Liver (tissue), 8 donors: ENCODE measurements at regions not wholly inside any gene's neighbourhood (a gene's known extent, or its start where the extent isn't known, plus 50 kb on each side); places are given as distances from the start of the nearest gene placed in this dataset.

Experiments
- DNase-seq: peaks from one replicate; pipeline ENCODE4 v3.0.0-alpha.2; 2017; ENCODE audit warnings: low spot score
- H3K27ac ChIP-seq, 2 donors: one replicate each; pipeline ENCODE4 v1.7.0; 2013; ENCODE audit warnings: inconsistent platforms in 2 of 2, low read length in 2 of 2, control low read depth in 1 of 2, low read depth in 1 of 2, mild to moderate bottlenecking in 1 of 2
- H3K27me3 ChIP-seq, 4 donors: one replicate each; pipeline versions ENCODE4 v1.6.1 to v1.7.0; 2013; ENCODE audit warnings: low read length in 3 of 4, inconsistent platforms in 1 of 4, mild to moderate bottlenecking in 1 of 4, moderate library complexity in 1 of 4; ENCODE audit not compliant: control insufficient read depth in 4 of 4, insufficient read depth in 4 of 4
- H3K36me3 ChIP-seq, 4 donors: one replicate each; pipeline versions ENCODE4 v1.6.1 to v1.7.0; 2013; ENCODE audit warnings: low read length in 3 of 4, mild to moderate bottlenecking in 3 of 4, low read depth in 1 of 4, moderate library complexity in 1 of 4; ENCODE audit not compliant: control insufficient read depth in 4 of 4, insufficient read depth in 3 of 4
- H3K4me1 ChIP-seq, 4 donors: one replicate each; pipeline versions ENCODE4 v1.6.1 to v1.7.0; 2013; ENCODE audit warnings: low read length in 3 of 4, mild to moderate bottlenecking in 3 of 4, moderate library complexity in 1 of 4; ENCODE audit not compliant: control insufficient read depth in 4 of 4, insufficient read depth in 4 of 4
- H3K4me3 ChIP-seq, 3 donors: one replicate each; pipeline versions ENCODE4 v1.6.1 to v1.7.0; 2013; ENCODE audit warnings: low read length in 3 of 3, control low read depth in 1 of 3, low read depth in 1 of 3, mild to moderate bottlenecking in 1 of 3
- H3K9ac ChIP-seq, 2 donors: one replicate each; pipeline ENCODE4 v1.7.0; 2013; ENCODE audit warnings: low read length in 2 of 2, mild to moderate bottlenecking in 2 of 2, moderate library complexity in 2 of 2, control low read depth in 1 of 2, low read depth in 1 of 2
- H3K9me3 ChIP-seq, 4 donors: one replicate each; pipeline versions ENCODE4 v1.6.1 to v1.7.0; 2013; ENCODE audit warnings: low read length in 3 of 4; ENCODE audit not compliant: control insufficient read depth in 4 of 4
- CTCF ChIP-seq: fragments of 150-350 bp; IDR thresholded peaks from 2 replicates; pipeline ENCODE4 v1.5.1; 2017; ENCODE audit warnings: improper control_type of control experiment, low read depth, low read length; ENCODE audit not compliant: missing input control
- EGR1 ChIP-seq, 2 donors: IDR thresholded peaks; 2 replicates each; pipeline ENCODE4 v1.6.1; 2016 to 2018; ENCODE audit warnings: antibody characterized with exemption in 2 of 2, low read depth in 2 of 2
- FOXA1 ChIP-seq: IDR thresholded peaks from 2 replicates; pipeline ENCODE4 v1.6.1; 2016; ENCODE audit warnings: antibody characterized with exemption
- FOXA2 ChIP-seq: IDR thresholded peaks from 2 replicates; pipeline ENCODE4 v1.6.1; 2016; ENCODE audit warnings: antibody characterized with exemption
- GABPA ChIP-seq, 2 donors: IDR thresholded peaks in 1 of 2; conservative IDR thresholded peaks in 1 of 2; 2 replicates each; pipeline ENCODE4 v1.6.1; 2016; ENCODE audit warnings: antibody characterized with exemption in 2 of 2, mild to moderate bottlenecking in 1 of 2, moderate library complexity in 1 of 2
- HNF4A ChIP-seq, 2 donors: conservative IDR thresholded peaks; 2 replicates each; pipeline ENCODE4 v1.6.1; 2016; ENCODE audit warnings: antibody characterized with exemption in 2 of 2, mild to moderate bottlenecking in 2 of 2
- HNF4G ChIP-seq: IDR thresholded peaks from 2 replicates; pipeline ENCODE4 v1.6.1; 2016; ENCODE audit warnings: antibody characterized with exemption
- JUND ChIP-seq, 2 donors: IDR thresholded peaks; 2 replicates each; pipeline ENCODE4 v1.6.1; 2016; ENCODE audit warnings: antibody characterized with exemption in 2 of 2
- MAX ChIP-seq: IDR thresholded peaks from 2 replicates; pipeline ENCODE4 v1.6.1; 2016; ENCODE audit warnings: antibody characterized with exemption
- NR2F2 ChIP-seq: IDR thresholded peaks from 2 replicates; pipeline ENCODE4 v1.6.1; 2016; ENCODE audit warnings: antibody characterized with exemption
- RAD21 ChIP-seq, 2 donors: IDR thresholded peaks; 2 replicates each; pipeline ENCODE4 v1.6.1; 2016; ENCODE audit warnings: antibody characterized with exemption in 2 of 2, mild to moderate bottlenecking in 2 of 2
- REST ChIP-seq: IDR thresholded peaks from 2 replicates; pipeline ENCODE4 v1.6.1; 2016; ENCODE audit warnings: antibody characterized with exemption, mild to moderate bottlenecking
- RXRA ChIP-seq, 2 donors: IDR thresholded peaks; 2 replicates each; pipeline ENCODE4 v1.6.1; 2017 to 2018; ENCODE audit warnings: antibody characterized with exemption in 2 of 2, mild to moderate bottlenecking in 1 of 2
- SP1 ChIP-seq: IDR thresholded peaks from 2 replicates; pipeline ENCODE4 v1.6.1; 2018; ENCODE audit warnings: antibody characterized with exemption, mild to moderate bottlenecking
- TAF1 ChIP-seq: conservative IDR thresholded peaks from 2 replicates; pipeline ENCODE4 v1.6.1; 2016; ENCODE audit warnings: antibody characterized with exemption, mild to moderate bottlenecking
- YY1 ChIP-seq: IDR thresholded peaks from 2 replicates; pipeline ENCODE4 v1.6.1; 2016; ENCODE audit warnings: antibody characterized with exemption, mild to moderate bottlenecking
- ZBTB33 ChIP-seq: IDR thresholded peaks from 2 replicates; pipeline ENCODE4 v1.6.1; 2016; ENCODE audit warnings: antibody characterized with exemption
- WGBS: extraction: QIAGEN DNeasy Blood & Tissue Kit; methylation state at CpG from one replicate; pipeline ENCODE4 v1.1.7; 2013; 5-methylcytosine and 5-hydroxymethylcytosine counted together
- TF ChIP-seq, protein P1 (sequence below): IDR thresholded peaks from 2 replicates; pipeline ENCODE4 v1.6.1; 2016; ENCODE audit warnings: antibody characterized with exemption
- donor health status: healthy.
- donor health status: healthy.
- donor health status: healthy.
- donor health status: healthy.
- donor health status: healthy.

GRCh38 chr12:46965137-46965536 lies 114.3 kb upstream of the PCED1B start:
- no peaks in the 10 kb centered on the region for H3K9me3 ChIP-seq
- H3K27me3 ChIP-seq = no peaks in the 10 kb centered on the region
- H3K9ac ChIP-seq = no peak overlapping the region
- no peaks in the 10 kb centered on the region for H3K36me3 ChIP-seq
- no peak for TF ChIP-seq HNF4G
- TF ChIP-seq RAD21 (IDR thresholded peaks at IDR 0.05) = no peak
- TF ChIP-seq NR2F2 = no peak
- TF ChIP-seq GABPA (IDR thresholded peaks at IDR 0.05 in 1 of 2, conservative IDR thresholded peaks at IDR 0.05 in 1 of 2) = no peak
- TF ChIP-seq EGR1 (IDR thresholded peaks at IDR 0.05; ENCODE audit: low read depth in 2 of 2) = no peak
- no peak for TF ChIP-seq CTCF
- TF ChIP-seq ZBTB33 = no peak
- no peak for TF ChIP-seq HNF4A (conservative IDR thresholded peaks at IDR 0.05)
- no peak for TF ChIP-seq YY1
- TF ChIP-seq FOXA1 = no peak
- TF ChIP-seq RXRA (IDR thresholded peaks at IDR 0.05) = no peak
- no peak for TF ChIP-seq MAX
- no peak for TF ChIP-seq TAF1
- TF ChIP-seq, protein P1, sequence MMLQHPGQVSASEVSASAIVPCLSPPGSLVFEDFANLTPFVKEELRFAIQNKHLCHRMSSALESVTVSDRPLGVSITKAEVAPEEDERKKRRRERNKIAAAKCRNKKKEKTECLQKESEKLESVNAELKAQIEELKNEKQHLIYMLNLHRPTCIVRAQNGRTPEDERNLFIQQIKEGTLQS = no peak
- TF ChIP-seq FOXA2 = no peak
- no peak for TF ChIP-seq SP1
- no peak for TF ChIP-seq REST
- no peak for TF ChIP-seq JUND (IDR thresholded peaks at IDR 0.05)
- DNase-seq = no peak
- no peak overlapping the region for H3K27ac ChIP-seq
- H3K4me1 ChIP-seq = peaks cover 2 to 13% (median 10%) of the 10 kb centered on the region in 4 donors
- 88% methylated on average over 2 of the region's 2 CpGs for WGBS
- no peak overlapping the region for H3K4me3 ChIP-seq

GRCh38 chr12:46965880-46966279 lies 113.5 kb upstream of the PCED1B start:
- H3K27me3 ChIP-seq = no peaks in the 10 kb centered on the region
- DNase-seq = no peak
- H3K27ac ChIP-seq = no peak overlapping the region
- peaks cover 2 to 13% (median 10%) of the 10 kb centered on the region in 4 donors for H3K4me1 ChIP-seq
- no peaks in the 10 kb centered on the region for H3K36me3 ChIP-seq
- H3K9me3 ChIP-seq = no peaks in the 10 kb centered on the region
- H3K4me3 ChIP-seq = no peak overlapping the region
- TF ChIP-seq FOXA1 = no peak
- no peak for TF ChIP-seq RXRA (IDR thresholded peaks at IDR 0.05)
- TF ChIP-seq NR2F2 = no peak
- TF ChIP-seq TAF1 = no peak
- TF ChIP-seq ZBTB33 = no peak
- TF ChIP-seq GABPA (IDR thresholded peaks at IDR 0.05 in 1 of 2, conservative IDR thresholded peaks at IDR 0.05 in 1 of 2) = no peak
- no peak for TF ChIP-seq FOXA2
- no peak for TF ChIP-seq CTCF
- TF ChIP-seq EGR1 (IDR thresholded peaks at IDR 0.05; ENCODE audit: low read depth in 2 of 2) = no peak
- TF ChIP-seq HNF4G = no peak
- TF ChIP-seq HNF4A (conservative IDR thresholded peaks at IDR 0.05) = no peak
- H3K9ac ChIP-seq = no peak overlapping the region
- 92% methylated on average over 4 of the region's 4 CpGs for WGBS
